DMS114 treated with DMSO at 0.1 percent for 48 hours (cell line): ENCODE measurements at regions not wholly inside any gene's neighbourhood (a gene's known extent, or its start where the extent isn't known, plus 50 kb on each side); places are given as distances from the start of the nearest gene placed in this dataset.
"Not testable (repeated sequence)": the region's sequence is repeated elsewhere in the genome, so short reads cannot be mapped to it uniquely, and the experiment has no call there.

ENCODE experiments used
- DNase-seq: peaks from one replicate; lab custom pipeline; 2025; ENCODE audit not compliant: unreplicated experiment; lab: John Stamatoyannopoulos, UW

GRCh38 chr5:66411701-66412100 lies 184.5 kb upstream of the MAST4 start:
- DNase-seq = no peak

GRCh38 chr5:66413931-66414330 lies 182.3 kb upstream of the MAST4 start:
- DNase-seq = no peak

DNA sequence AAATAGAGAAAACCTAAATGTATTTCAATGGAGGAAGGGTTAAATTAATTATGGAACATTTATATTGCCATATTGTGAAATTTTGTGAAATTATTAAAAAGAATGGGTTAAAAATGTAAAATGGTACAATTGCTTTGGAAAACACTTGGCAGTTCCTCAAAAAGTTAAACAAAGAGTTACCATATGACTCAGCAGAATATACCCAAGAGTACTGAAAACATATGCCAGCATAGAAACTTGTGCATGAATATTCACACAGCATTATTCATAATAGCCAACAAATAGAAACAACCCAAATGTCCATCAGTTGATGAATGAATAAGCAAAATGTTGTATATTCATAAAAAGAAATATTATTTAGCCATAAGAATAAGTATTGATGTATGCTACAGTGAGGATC lies 181.0 kb upstream of the MAST4 start:
- DNase-seq = no peak

- no peak for DNase-seq
These were observed 179.5 kb upstream of the MAST4 start for GRCh38 chr5:66416698-66417097.

DNA sequence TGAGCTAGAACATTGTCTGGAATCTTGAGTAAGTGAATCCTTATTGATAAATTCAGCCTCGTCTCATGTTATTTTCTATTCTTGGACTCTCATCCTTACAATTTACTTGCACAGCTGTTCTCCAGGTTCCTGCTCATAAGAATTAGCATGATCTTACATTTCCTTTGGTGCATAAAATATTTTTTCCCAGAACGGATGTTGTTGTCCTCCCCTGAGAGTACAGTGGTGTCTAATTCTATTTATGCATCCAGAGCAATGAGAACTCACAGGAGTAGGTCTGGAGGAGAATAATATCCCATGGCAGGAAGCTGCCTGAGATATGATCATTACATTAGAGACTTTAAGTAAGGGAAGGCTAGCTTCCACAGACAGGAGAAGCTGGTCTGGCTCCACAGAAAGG lies 178.4 kb upstream of the MAST4 start:
- DNase-seq = no peak

DNA sequence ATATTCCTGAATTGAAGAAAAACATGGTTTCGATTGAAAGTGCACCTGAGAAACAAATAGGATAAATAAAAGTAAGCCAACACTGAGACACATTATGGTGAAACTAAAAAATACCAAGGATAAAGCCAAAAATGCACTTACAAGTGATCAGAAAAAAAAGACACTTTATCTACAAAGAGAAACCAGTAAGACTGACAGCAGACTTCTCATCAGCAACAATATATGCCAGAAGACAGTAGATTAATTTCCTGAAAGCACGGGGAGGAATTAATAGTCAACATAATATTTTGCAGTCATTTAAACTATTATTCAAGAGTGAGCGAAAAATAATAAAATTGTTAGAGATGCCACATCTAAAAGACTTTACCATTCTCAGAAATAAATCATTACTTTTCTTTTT lies 172.7 kb upstream of the MAST4 start:
- DNase-seq = no peak

- DNase-seq = no peak
These were observed 170.4 kb upstream of the MAST4 start for GRCh38 chr5:66425842-66426241.

- DNase-seq = no peak
These were observed 169.7 kb upstream of the MAST4 start for GRCh38 chr5:66426259-66427138.

DNA sequence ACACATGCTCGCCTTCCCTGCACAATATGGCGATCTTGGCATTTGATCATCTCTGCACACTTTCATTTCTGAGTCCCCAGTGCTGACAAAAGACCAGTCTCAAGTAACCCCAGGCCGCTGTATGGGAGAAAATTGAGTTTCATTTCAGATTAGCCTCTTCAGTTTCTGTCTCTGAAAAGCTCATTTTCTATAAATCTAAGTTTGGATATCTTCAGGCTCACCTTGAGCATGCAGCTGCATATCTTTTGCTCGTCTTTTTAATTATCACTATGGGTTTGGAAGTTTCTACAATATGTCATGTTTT lies 169.1 kb upstream of the MAST4 start:
- DNase-seq = no peak

GRCh38 chr5:66436721-66437120 lies 159.5 kb upstream of the MAST4 start:
- DNase-seq = no peak

GRCh38 chr5:66438087-66438486 lies 158.1 kb upstream of the MAST4 start:
- DNase-seq = no peak

DNA sequence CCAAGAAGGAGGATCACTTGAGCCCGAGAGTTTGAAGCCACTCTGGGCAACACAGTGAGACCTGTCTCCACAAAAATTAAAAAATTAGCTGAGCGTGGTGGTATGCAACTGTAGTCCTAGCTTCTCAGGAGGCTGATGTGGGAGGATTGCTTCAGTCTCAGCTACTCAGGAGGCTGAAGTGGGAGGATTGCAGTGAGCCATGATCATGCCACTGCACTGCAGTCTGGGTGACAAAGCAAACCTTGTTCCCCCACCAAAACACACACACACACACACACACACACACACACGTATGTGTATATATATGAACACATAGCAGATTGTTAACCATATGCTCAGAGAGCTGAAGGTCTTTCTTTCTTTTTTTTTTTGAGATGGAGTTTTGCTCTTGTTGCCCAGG lies 157.5 kb upstream of the MAST4 start:
- no peak for DNase-seq

- DNase-seq = no peak
These were observed 156.0 kb upstream of the MAST4 start for GRCh38 chr5:66440202-66440680.

GRCh38 chr5:66441351-66441750 lies 154.8 kb upstream of the MAST4 start:
- DNase-seq = no peak

DNA sequence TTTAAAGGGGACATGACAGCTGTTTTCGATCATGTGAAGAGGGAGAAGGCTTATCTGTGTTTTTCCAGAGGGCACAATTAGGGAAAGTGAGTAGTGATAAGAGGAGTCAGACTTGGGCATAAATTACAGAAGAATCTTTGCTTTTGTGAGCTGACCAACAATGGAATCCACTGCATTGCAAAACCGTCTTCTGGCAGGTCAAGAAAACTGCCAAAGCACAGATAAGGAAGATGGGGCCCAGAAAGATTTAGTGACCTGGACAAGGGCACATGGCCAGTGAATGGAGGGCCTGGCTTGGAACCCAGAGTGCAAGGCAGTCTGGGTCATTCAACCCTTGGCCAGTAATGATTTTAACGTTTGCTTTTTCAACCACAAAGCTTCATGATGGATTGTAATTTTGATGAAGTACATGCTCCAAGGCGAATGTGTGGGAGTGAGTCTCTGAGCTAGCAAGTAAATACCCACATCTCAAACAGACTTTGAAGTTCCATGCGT lies 153.2 kb upstream of the MAST4 start:
- DNase-seq = no peak

DNA sequence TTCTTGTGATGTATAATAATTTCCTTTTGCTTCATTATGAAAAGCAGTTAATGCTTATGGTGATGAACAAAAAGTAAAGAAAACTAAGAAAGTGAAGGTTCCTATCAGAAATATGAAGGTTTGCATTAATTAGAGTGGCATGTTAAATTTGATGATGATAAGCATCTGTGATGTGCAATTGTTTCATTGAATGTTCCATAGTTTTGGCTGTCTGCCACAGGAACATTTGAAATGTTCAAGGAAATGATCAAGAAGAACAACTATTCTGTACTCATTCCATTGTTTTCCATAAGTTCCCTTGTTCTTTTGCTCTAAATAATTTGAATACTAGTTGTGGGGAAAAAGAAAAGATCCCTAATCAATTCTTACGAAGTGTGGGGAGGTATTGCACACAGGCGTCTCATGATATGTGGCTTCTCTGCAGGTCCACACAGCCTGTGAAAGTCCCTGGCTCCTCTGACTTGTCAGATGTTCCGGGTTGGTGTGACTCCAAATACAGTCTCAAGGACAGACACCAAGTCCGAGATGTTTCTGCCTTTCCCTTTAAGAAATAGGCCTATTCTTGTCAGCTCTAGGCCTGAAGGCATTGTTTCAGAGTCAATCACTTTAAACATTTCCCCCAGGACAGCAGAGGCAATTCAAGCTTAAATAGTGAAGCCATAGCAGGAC lies 152.6 kb upstream of the MAST4 start:
- DNase-seq = no peak

DNA sequence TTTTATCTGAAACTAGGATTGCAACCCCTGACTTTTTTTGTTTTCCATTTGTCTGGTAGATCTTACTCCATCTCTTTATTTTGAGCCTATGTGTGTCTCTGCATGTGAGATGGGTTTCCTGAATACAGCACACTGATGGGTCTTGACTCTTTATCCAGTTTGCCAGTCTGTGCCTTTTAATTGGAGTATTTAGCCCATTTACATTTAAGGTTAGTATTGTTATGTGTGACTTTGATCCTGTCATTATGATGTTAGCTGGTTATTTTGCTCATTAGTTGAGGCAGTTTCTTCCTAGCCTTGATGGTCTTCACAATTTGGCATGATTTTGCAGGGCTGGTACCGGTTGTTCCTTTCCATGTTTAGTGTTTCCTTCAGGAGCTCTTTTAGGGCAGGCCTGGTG lies 148.1 kb upstream of the MAST4 start:
- DNase-seq = not testable (repeated sequence)

DNA sequence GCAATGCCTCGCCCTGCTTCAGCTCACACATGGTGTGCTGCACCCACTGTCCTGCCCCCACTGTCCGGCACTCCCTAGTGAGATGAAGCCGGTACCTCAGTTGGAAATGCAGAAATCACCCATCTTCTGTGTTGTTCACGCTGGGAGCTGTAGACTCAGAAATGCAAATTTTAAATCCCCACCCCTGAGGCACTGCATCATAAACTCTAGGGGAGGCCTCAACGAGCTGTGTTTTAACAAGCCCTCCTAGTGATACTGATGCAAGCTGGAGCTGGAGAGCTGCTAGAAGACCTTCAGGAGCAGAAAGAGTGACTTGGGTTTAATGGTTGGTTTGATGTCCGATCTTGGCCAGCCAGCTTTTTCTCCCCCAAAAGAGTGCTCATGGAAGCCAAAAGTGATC lies 146.0 kb upstream of the MAST4 start:
- no peak for DNase-seq

GRCh38 chr5:66450988-66451387 lies 145.2 kb upstream of the MAST4 start:
- DNase-seq = no peak

GRCh38 chr5:66452109-66452508 lies 144.1 kb upstream of the MAST4 start:
- DNase-seq = no peak

DNA sequence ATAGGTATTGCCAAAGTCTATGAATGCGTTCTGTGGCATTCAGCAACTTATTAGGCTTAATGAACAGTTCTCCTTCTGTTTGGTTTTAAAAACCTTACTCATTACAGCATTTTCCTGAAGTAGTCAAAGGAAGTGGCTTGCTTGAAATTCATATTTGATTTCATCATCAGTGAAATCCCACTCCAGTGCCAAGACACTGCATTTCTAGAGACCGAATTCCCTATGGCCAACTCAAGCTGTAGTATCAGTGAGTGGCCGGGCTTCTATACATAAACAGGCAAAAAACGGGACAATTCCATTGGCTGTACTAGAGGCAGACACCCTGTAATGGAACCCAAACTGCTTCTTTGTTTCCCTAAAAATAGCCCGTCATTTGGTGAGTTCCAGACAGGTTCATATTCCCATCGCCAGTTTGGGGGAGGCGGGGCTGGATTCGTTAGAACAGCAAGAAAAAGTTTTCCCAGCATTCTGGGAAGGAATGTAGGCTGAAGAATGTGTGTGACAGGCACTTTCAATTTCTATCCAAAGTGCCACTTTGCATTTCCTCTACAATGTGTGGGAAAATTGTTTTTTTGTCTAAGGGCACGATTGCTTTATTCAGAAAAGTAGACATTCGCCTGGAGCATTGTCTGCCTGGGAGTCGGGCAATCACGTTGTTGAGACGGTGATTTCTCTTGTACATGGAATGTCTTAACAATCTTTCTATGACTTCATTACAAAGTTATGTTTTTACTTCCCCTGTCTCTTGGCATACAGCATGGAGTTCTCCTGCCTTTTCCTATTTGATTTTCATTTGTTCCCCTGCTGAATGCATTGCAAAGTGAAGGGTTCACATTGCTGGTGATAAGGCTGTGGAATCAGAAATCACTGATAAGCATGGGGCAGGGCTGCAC lies 141.8 kb upstream of the MAST4 start:
- DNase-seq = no peak
